A549 (cell line): ENCODE measurements at regions not wholly inside any gene's neighbourhood (a gene's known extent, or its start where the extent isn't known, plus 50 kb on each side); places are given as distances from the start of the nearest gene placed in this dataset.
"Not testable (repeated sequence)": the region's sequence is repeated elsewhere in the genome, so short reads cannot be mapped to it uniquely, and the experiment has no call there.

ENCODE experiments used
- ATAC-seq, 2 experiments: fragments of 200-7000 bp in 1 of 2; fragments of >200 bp in 1 of 2; cut with Nextera tagmentation in 1 of 2; cut with Tn5 transposase in 1 of 2; 3 replicates each; pipeline versions ENCODE4 v1.8.0 to v1.9.1; 2018 to 2020; ENCODE audit warnings: mild to moderate bottlenecking in 1 of 2, moderate library complexity in 1 of 2
- CTCF ChIA-PET: fragments of 300-600 bp; sonication (Branson Sonifier 250); formaldehyde crosslinking; extraction: SDS; loops from one replicate; lab custom pipeline; 2021; ENCODE audit warnings: antibody characterized with exemption, inconsistent platforms; lab: Yijun Ruan, JAX
- POLR2A ChIA-PET: fragments of 350-600 bp; formaldehyde crosslinking; extraction: SDS; loops from one replicate; lab custom pipeline; 2021; ENCODE audit warnings: antibody characterized with exemption, inconsistent platforms; lab: Yijun Ruan, JAX
- DNase-seq, 2 experiments: peaks; one replicate each; pipeline versions ENCODE4 v3.0.0 to v3.0.0-alpha.2; 2011 to 2016; ENCODE audit warnings: low read depth in 1 of 2, low spot score in 1 of 2
- FAIRE-seq: peaks from 2 replicates; lab custom pipeline; 2011; peaks lifted over from hg19 to GRCh38; lab: Jason Lieb, UNC
- H3K27ac ChIP-seq, 2 experiments: fragments of >200 bp; sonication (Bioruptor Twin); formaldehyde crosslinking; 3 replicates each; pipeline ENCODE4 v1.5.1; 2016 to 2017
- H3K4me1 ChIP-seq: fragments of >200 bp; sonication (Bioruptor Twin); formaldehyde crosslinking; 3 replicates; pipeline ENCODE4 v1.6.1; 2016
- H3K4me2 ChIP-seq: fragments of >200 bp; sonication (Bioruptor Twin); formaldehyde crosslinking; 3 replicates; pipeline ENCODE4 v1.6.1; 2016
- H3K4me3 ChIP-seq: fragments of >200 bp; sonication (Bioruptor Twin); formaldehyde crosslinking; 3 replicates; pipeline ENCODE4 v1.5.1; 2016
- H3K9me3 ChIP-seq: fragments of >200 bp; sonication (Bioruptor Twin); formaldehyde crosslinking; 3 replicates; pipeline ENCODE4 v1.6.1; 2016
- CBX2 ChIP-seq: fragments of 200-600 bp; sonication (generic); IDR thresholded peaks from 2 replicates; pipeline ENCODE4 v1.6.1; 2016; ENCODE audit warnings: low read depth, mild to moderate bottlenecking, borderline replicate concordance
- EHF ChIP-seq: fragments of 250-450 bp; sonication (Bioruptor Pico); IDR thresholded peaks from 2 replicates; pipeline ENCODE4 v1.5.0; 2020; ENCODE audit warnings: mild to moderate bottlenecking
- EHMT2 ChIP-seq: fragments of 200-600 bp; sonication (generic); IDR thresholded peaks from 2 replicates; pipeline ENCODE4 v1.6.1; 2016; ENCODE audit warnings: antibody characterized with exemption, low read depth, mild to moderate bottlenecking, moderate library complexity
- EP300 ChIP-seq, 2 experiments: fragments of >200 bp; sonication (Bioruptor Twin); formaldehyde crosslinking; IDR thresholded peaks; 2 replicates in 1 of 2; 3 replicates in 1 of 2; pipeline ENCODE4 v1.6.1; 2016 to 2017
- FOSB ChIP-seq: fragments of 250-450 bp; sonication (Bioruptor Pico); IDR thresholded peaks from 2 replicates; pipeline ENCODE4 v1.5.0; 2020; ENCODE audit warnings: mild to moderate bottlenecking, moderate library complexity
- GATA3 ChIP-seq: IDR thresholded peaks from 2 replicates; pipeline ENCODE4 v1.6.1; 2012; ENCODE audit warnings: borderline replicate concordance
- HDAC2 ChIP-seq: fragments of 200-600 bp; sonication (generic); IDR thresholded peaks from 2 replicates; pipeline ENCODE4 v1.6.1; 2016
- HMGXB4 ChIP-seq: fragments of 250-450 bp; sonication (Bioruptor Pico); IDR thresholded peaks from 2 replicates; pipeline ENCODE4 v1.5.0; 2021; ENCODE audit warnings: mild to moderate bottlenecking, moderate library complexity, borderline replicate concordance
- KDM5A ChIP-seq: fragments of 200-600 bp; sonication (generic); IDR thresholded peaks from 2 replicates; pipeline ENCODE4 v1.6.1; 2016; ENCODE audit warnings: antibody characterized with exemption, mild to moderate bottlenecking
- MAX ChIP-seq: IDR thresholded peaks from 2 replicates; pipeline ENCODE4 v1.6.1; 2012
- PBX3 ChIP-seq: IDR thresholded peaks from 2 replicates; pipeline ENCODE4 v1.6.1; 2012
- PHF8 ChIP-seq: fragments of 200-600 bp; sonication (generic); IDR thresholded peaks from 2 replicates; pipeline ENCODE4 v1.6.1; 2016; ENCODE audit warnings: low read depth, mild to moderate bottlenecking, antibody characterized with exemption, moderate library complexity, borderline replicate concordance
- RAD21 ChIP-seq, 2 experiments: fragments of >200 bp in 1 of 2; sonication (Bioruptor Twin) in 1 of 2; formaldehyde crosslinking in 1 of 2; IDR thresholded peaks in 1 of 2; conservative IDR thresholded peaks in 1 of 2; 2 replicates in 1 of 2; 3 replicates in 1 of 2; pipeline ENCODE4 v1.6.1; 2012 to 2018; ENCODE audit warnings: inconsistent platforms in 1 of 2
- RARB ChIP-seq: fragments of 250-450 bp; sonication (Bioruptor Pico); IDR thresholded peaks from 2 replicates; pipeline ENCODE4 v1.8.0; 2021; ENCODE audit warnings: mild to moderate bottlenecking, moderate library complexity
- REST ChIP-seq: fragments of 200-600 bp; sonication (generic); IDR thresholded peaks from 2 replicates; pipeline ENCODE4 v1.6.1; 2016; ENCODE audit warnings: antibody characterized with exemption, mild to moderate bottlenecking, moderate library complexity
- SREBF2 ChIP-seq: fragments of 450-650 bp; IDR thresholded peaks from 2 replicates; pipeline ENCODE4 v1.6.1; 2014; ENCODE audit warnings: mild to moderate bottlenecking, moderate library complexity
- ZFP36 ChIP-seq: fragments of 450-650 bp; IDR thresholded peaks from 2 replicates; pipeline ENCODE4 v1.6.1; 2014; ENCODE audit warnings: borderline replicate concordance; ENCODE audit not compliant: partially characterized antibody
- ZNF302 ChIP-seq: fragments of 250-450 bp; sonication (Bioruptor Pico); IDR thresholded peaks from 2 replicates; pipeline ENCODE4 v1.9.0; 2021; ENCODE audit warnings: inconsistent platforms, mild to moderate bottlenecking, moderate library complexity
- WGBS: methylation state at CpG from one replicate; pipeline ENCODE4 v1.1.6; 2017; ENCODE audit errors: missing lambda C conversion rate; 5-methylcytosine and 5-hydroxymethylcytosine counted together

- TF ChIP-seq REST, result no peak
Observed at GRCh38 chr5:107002115-107002514, 668.6 kb downstream of the EFNA5 start (continued).

- 53% methylated on average over 2 of the region's 6 CpGs for WGBS
- H3K27ac ChIP-seq, H3K9me3 ChIP-seq, DNase-seq, FAIRE-seq, H3K4me2 ChIP-seq, H3K4me1 ChIP-seq, H3K4me3 ChIP-seq, POLR2A ChIA-PET, ATAC-seq, CTCF ChIA-PET: not testable (repeated sequence)
Observed at GRCh38 chr5:106999506-106999905, 671.2 kb downstream of the EFNA5 start.

GRCh38 chr5:106986006-106986405 lies 684.7 kb downstream of the EFNA5 start:
- CTCF ChIA-PET, result no interaction called here
- Histone ChIP-seq H3K4me1 (no peaks in the 10 kb centered on the region), H3K4me3 (no peak overlapping the region), H3K9me3 (no peaks in the 10 kb centered on the region), H3K27ac (no peak overlapping the region), H3K4me2 (no peak overlapping the region)
- TF ChIP-seq EHMT2, result no peak
- no peak for TF ChIP-seq CBX2
- TF ChIP-seq ZFP36, result no peak
- TF ChIP-seq PHF8, result no peak
- no peak for TF ChIP-seq ZNF302 (CRISPR knock-in tag)
- no peak for TF ChIP-seq HMGXB4 (CRISPR knock-in tag)
- no peak for TF ChIP-seq MAX
- no peak for TF ChIP-seq EP300 (IDR thresholded peaks at IDR 0.05)
- no peak for TF ChIP-seq SREBF2
- no peak for TF ChIP-seq FOSB
- TF ChIP-seq GATA3, result no peak
- TF ChIP-seq HDAC2, result no peak
- TF ChIP-seq PBX3, result no peak
- no peak for TF ChIP-seq KDM5A
- TF ChIP-seq RAD21 (conservative IDR thresholded peaks at IDR 0.05 in 1 of 2, IDR thresholded peaks at IDR 0.05 in 1 of 2), result no peak
- no peak for TF ChIP-seq RARB (CRISPR knock-in tag)
- no peak for TF ChIP-seq EHF (CRISPR knock-in tag)
- TF ChIP-seq REST, result no peak
- POLR2A ChIA-PET, result no interaction called here
- FAIRE-seq, result no peak
- 54% methylated on average over 2 of the region's 2 CpGs for WGBS
- DNase-seq, result no peak
- no peak for ATAC-seq
